ENCODE measurements at regions not wholly inside any gene's neighbourhood (a gene's known extent, or its start where the extent isn't known, plus 50 kb on each side); places are given as distances from the start of the nearest gene placed in this dataset.
A peak's percentile ranks its signal among the peaks of the same experiment; 100 is the strongest.
"Not testable (repeated sequence)": the region's sequence is repeated elsewhere in the genome, so short reads cannot be mapped to it uniquely, and the experiment has no call there.

GRCh38 chr2:51368250-51368649 lies 336.3 kb upstream of the NRXN1 start:
- DNase-seq = no peak

DNA sequence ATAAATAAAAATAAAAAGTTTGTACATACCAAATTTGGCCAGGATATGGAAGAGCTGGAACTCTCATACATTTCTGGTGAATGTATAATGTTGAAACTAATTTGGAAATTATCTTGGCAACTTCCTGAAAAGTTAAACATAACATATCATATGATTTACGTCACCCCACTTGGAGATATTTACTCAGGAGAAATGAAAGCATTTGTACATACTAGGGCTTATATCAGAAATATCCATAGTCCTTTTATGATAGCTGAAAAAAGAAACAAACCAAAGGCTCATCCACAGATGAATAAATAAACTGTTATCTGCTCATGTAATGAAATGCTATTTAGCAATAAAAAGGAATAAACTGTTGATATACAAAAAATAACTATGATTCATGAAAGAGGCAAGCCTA lies 318.2 kb upstream of the NRXN1 start:
- no peak for DNase-seq

GRCh38 chr2:51344886-51345285 lies 313.0 kb upstream of the NRXN1 start:
- DNase-seq = peak; percentile 7

DNA sequence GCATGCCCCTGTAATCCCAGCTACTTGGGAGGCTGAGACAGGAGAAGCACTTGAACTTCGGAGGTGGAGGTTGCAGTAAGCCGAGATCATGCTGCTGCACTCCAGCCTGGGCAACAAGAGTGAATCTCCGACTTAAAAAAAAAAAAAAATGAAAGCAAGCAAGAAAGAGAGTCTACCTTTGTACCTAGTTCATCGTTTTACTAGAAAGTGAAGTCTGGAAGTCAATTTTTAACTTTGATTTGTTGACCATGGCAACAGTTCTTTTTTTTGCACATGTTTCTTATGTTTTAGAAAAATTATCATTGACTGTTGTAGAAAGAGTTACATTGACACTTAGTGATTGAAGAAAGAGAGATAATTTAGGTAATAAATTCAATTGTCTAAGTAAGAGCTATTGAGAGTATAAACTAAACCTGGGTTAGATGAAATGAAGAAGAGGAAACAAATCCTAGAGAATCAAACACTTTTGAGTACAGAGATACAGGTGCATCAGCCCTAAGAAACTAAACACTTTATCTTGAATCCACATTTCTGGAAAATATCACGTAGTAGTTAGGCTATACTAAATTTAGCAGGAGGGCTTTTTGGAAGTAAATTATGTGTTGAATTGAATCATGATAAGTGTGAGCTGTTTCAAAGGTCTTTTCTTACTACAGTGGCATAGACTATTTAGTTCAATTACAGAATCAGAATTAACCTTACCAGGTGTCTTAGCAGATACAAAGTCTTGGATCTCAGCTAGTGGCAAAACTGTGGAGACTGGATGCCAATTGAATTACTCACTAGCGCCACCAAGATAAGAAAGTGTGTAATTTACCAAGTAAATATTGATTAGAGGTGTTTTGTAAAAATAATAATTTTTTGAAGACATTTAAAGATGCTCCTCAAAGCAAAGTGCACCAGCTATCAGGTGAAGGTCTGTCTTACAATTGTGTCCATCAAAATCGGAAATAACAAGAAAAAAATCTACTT lies 303.4 kb upstream of the NRXN1 start:
- DNase-seq = no peak

- DNase-seq = no peak
Measured at GRCh38 chr2:51329512-51329911, 297.6 kb upstream of the NRXN1 start.

DNA sequence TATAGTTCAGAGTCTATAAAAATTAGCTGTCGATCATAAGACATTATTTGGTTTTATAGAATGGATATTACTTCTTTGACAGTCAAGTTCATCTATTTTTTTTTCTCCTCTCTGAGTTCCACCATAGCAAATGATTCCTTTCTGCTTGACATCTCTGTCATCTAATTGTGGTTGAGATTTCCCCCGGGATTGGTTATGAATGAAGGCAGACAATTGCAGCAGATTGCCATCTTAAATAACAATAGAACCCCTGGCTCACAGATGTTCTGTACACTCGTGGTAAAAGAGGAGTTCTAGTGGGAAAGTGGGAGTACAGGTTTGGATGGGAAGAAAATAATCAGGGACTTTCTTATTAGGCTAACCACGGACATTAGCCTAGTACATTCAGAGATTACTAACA lies 292.1 kb upstream of the NRXN1 start:
- DNase-seq = no peak

DNA sequence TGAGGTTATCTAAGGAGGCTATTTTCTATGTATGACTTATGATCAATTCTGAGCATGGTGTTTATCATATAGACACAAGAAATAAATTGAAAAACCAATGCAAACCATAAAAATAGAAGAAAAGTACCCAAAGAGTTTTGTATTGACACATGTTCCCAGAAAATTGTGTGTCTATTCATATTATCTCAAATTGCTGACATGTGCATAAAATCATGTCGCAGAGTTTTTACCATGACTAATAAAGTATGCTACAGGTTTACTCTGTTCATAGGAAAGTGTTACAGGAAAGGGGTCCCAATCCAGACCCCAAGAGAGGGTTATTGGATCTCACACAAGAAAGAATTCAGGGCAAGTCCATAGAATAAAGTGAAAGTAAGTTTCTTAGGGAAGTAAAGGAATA lies 290.7 kb upstream of the NRXN1 start:
- DNase-seq = no peak

GRCh38 chr2:51304311-51304710 lies 272.4 kb upstream of the NRXN1 start:
- DNase-seq = no peak

- DNase-seq = no peak
Measured at GRCh38 chr2:51301381-51301780, 269.4 kb upstream of the NRXN1 start.

- no peak for DNase-seq
Measured at GRCh38 chr2:51299370-51299769, 267.4 kb upstream of the NRXN1 start.

- DNase-seq = no peak
Measured at GRCh38 chr2:51297488-51297887, 265.6 kb upstream of the NRXN1 start.

- no peak for DNase-seq
Measured at GRCh38 chr2:51293566-51294200, 261.8 kb upstream of the NRXN1 start.

GRCh38 chr2:51291762-51292551 lies 260.0 kb upstream of the NRXN1 start:
- no peak for DNase-seq

GRCh38 chr2:51290725-51291124 lies 258.8 kb upstream of the NRXN1 start:
- DNase-seq = no peak

DNA sequence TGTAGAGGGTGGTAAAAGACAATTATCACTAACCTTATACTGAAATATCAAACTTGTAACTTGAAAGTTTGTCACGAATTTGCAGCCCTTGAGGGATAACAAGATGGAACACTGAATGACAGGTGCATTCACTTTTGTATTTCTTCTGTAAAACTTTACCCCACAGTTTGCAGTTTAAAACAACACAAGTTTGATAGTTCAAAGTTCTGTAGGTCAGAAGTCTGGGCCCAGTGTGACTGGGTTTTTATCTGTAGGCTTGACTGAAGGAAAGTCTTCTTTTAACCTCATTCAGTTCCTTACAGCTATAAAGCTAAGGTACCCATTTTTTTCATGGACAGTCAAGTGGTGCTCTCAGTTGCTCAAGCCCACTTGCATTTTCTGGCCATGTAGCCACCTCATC lies 257.1 kb upstream of the NRXN1 start:
- DNase-seq = no peak

- DNase-seq = no peak
Measured at GRCh38 chr2:51268191-51268590, 236.3 kb upstream of the NRXN1 start.

DNA sequence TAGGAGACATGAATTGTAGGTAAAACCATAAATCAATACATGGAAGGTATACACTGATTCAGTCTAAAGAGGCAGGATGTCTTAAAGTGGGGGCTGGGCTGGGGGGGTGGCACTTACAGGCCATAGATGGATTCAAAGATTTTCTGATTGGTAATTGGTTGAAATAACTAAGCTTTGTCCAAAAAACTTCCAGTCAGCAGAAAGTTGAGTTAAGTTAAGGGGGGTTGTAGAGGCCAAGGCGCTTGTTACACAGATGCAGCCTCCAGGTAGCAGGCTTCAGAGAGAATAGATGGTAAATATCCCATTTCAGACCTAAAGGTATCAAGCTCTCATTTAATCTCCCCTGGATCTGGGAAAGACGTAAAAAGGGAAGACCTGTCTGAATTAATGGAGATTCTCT lies 233.6 kb upstream of the NRXN1 start:
- no peak for DNase-seq

DNA sequence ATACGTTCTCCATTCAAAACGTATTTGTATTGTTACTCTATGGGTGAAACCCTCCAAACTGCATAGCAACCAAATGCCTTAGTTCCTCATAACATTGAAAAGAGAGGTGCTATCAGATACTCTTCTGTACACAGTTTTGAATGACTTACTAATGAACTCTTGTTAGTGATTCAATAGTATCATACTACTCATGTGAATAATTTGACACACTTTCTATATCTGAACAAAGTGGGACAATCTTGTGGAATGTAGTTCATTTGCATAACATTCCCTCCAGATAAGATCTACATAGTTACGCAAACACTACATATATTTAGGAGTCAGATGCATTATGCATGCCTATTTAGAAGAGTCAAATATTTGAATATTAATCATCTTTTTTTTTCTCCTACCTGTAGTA lies 232.0 kb upstream of the NRXN1 start:
- no peak for DNase-seq

GRCh38 chr2:51263101-51263500 lies 231.2 kb upstream of the NRXN1 start:
- DNase-seq = not testable (repeated sequence)

DNA sequence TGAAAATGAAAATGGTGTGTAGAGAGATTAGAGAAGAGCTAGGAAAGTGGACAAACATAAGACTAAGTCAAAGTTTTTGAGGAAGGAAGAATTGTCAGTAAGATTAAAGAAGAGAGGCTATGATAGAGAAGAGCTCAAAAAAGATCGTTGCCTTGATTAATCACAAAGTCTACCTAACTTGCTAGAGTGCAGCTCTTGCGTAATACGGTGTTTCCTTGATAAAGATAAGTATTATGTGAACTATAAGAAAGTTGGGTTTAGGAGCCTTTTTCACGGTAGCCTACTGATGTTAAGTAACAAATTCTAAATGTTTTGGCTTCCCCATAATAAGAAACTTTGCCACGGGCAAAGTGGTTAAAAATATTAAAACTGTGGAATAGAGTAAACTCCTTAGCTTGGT lies 226.4 kb upstream of the NRXN1 start:
- no peak for DNase-seq

- no peak for DNase-seq
Measured at GRCh38 chr2:51256736-51257135, 224.8 kb upstream of the NRXN1 start.

DNA sequence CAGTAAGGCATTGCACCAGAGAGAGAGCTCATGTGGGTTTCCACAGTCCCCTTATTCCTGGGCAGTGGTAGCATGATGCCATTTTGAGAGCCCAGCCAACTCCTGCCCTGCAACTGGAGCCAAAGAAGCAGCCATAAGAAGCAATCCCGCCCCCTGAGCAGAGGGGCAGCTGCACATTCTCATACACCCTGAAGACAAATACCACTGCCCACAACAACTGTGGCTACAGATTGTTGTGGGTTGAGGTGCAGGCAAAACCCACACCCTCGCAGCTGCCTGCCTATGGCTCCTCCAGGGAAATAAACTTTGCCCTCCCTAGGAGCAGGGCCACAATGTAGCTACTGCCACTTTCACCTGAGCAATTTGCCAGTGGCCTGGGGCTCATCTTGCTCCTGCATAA lies 219.4 kb upstream of the NRXN1 start:
- no peak for DNase-seq

DNA sequence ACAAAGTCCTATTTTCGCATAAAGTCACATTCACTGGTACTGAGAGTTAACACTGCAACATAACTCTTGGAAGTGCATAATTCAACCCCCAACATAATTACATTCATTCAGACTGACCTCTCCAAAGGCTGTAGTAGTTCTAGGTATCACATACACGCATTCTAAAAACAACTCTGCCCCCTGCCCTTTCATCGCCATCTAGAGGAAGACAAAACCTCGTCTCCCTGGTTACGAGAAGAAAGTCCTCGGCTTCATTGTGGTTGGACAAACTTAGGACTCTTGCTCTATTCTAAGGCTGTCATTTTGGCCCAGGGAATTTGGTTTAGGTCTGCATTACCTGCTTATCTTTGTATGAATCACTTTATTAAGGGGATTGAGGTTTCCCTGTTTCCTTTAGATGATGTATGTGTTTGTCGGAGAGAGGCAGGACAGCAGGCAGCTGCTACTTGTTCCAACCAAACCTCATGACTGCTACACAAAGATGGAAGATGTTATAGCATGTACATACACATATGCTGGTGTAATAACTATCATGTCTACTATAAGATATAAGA lies 215.4 kb upstream of the NRXN1 start:
- DNase-seq = no peak
